HG03066 (cell line): ENCODE measurements at regions not wholly inside any gene's neighbourhood (a gene's known extent, or its start where the extent isn't known, plus 50 kb on each side); places are given as distances from the start of the nearest gene placed in this dataset.
"Not testable (repeated sequence)": the region's sequence is repeated elsewhere in the genome, so short reads cannot be mapped to it uniquely, and the experiment has no call there.

ENCODE experiments used
- ATAC-seq: cut with Tn5 transposase; IDR thresholded peaks from one replicate; pipeline ENCODE4 v1.9.1; 2021; ENCODE audit warnings: low read depth; ENCODE audit not compliant: unreplicated experiment

DNA sequence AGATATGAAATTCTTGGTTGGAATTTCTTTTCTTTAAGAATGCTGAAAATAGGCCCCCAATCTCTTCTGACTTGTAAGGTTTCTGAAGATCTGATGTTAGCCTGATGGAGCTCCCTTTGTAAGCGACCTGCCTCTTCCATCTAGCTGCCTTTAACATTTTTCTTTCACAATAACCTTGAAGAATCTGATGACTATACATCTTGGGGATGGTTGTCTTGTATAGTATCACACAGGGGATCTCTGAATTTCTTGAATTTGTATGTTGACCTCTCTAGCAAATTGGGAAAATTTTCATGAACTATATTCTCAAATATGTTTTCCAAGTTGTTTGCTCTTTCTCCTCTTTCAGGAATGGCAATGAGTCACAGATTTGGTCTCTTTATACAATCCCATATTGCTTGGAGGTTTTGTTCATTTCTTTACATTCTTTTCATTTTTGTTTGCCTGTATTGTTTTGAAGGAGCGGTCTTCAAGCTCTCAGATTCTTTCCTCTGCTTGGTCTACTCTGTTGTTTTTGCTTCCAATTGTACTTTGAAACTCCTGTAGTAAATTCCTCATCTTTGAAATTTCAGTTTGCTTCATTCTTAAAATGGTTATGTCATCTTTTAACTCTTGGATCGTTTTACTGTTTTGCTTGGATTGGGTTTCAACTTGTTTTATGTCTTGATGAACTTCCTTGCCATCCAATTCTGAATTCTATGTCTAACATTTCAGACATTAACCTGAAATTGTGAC lies 245.2 kb upstream of the TARS1 start:
- ATAC-seq = no peak

DNA sequence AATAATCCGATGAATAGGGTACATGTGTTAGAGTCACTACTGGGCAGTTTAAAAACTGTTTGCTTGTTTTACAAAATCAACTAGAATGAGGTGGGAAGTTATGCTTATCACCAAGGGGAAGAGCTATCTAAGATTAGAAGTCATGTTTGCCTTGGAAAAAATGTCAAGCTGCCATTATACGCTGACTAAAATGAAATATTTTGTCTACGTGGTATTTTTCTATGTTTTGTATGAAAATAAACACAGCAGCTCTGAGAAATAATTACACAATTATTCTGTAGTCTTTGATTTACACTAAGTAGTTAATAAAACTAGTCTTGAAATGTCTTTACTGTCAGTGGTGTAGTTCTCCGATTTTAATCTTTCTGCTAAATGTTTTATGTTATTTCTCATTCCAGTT lies 241.9 kb upstream of the TARS1 start:
- no peak for ATAC-seq

DNA sequence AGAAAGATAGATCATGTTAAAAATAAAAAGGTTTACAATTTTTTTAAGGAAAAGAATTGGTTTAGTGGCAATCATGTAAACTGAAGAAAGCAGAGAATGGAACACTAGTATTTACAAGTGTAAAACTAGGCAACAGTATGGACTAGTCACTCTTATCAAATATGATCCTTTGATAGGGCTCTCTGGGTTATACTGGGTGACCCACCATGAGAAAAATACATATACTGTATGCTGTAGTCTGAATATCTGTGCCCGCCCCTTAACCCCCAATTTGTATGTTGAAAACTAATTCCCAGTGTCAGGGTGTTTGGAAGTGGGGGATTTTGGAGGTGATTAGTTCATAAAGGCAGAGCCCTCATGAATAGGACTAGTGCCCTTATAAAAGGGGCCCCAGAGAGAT lies 236.8 kb upstream of the TARS1 start:
- no peak for ATAC-seq

DNA sequence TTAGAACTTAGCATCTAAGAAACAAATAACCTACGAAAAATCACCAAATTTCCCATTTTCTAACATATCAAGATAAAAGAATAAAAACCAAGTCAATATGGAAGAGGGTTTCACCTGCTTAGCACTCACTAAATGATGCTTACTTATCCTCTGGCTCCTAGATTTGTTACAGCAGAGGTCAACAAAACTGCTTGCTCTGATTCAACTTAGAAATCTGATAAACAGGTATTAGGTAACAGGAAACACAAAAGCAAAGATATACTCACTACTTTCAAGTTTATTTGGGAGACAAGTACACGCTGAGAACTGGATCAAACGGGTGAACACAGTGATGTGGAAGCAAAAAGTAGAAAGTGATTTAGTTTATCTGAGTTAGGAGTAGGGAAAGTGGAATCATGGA lies 235.7 kb upstream of the TARS1 start:
- ATAC-seq = no peak

DNA sequence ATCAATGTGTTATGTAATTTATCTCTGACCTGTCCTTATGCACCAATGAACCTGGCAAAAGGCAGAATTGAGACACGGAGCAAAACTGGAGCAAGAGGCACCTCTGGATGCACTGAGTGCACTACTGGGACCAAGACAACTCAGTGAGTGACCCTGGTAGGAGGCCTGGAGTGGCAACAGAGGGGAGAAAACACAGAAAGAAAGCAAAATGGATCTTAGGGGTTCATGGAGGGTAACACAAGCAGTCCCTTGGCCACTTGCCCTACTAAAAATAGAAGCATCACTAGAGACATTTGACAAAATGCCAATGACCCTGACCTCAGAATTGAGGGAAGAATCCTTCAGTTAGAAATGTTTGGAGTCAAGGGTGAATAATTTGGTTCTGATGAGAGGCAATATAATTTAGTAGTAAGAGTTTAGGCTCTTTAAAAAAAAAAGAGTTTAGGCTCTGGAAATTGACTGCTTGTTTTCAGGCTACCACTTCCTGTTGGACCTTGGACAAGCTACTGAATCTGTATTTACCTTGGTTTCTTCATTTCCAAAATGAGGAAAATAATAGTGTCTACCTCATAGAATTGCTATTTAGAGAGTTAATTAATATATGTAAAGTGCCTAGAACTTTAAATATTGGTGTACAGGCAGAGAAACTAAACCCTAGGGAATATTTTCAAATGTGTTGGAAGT lies 234.9 kb upstream of the TARS1 start:
- no peak for ATAC-seq

DNA sequence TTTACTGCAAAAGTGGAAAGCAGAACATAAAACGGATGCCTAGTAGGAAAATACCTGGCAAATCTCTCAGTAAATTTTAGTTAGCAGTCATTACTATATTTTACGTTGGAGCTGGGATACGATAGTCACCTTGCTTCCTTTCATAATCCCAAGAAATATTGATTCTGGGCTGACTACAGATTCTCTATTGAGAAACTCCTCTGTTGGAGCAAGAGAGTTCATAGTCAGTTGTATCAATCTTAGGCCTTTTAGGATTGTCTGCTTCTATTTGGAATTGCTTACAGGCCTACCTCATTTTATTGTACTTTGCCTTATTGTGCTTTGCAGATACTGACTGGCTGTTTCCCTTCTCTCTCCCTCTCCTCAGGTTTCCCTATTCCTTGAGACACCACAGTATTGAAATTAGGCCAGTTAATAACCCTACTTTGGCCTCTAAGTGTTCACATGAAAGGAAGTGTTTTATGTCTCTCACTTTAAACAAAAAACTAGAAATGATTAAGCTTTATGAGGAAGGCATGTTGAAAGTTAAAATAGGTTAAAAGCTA lies 233.7 kb upstream of the TARS1 start:
- ATAC-seq = no peak

DNA sequence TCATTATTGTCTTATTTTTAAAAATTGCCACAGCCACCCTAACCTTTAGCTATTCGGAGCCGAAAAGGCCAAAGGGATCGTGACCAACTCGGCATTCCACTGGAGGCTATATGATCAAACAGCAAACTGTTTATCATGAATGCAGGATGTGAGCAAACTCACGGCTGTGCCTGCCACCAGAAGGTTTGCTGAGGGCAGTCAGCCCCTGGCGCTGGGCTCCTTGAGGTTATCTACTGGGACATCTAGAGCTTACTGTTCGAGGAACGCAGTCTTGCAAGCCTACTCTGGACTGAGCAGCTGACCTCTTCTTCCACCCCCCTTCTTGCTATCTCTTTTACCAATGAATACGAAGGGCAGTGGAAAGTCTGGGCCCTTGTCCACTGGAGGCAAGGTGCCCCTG lies 231.5 kb upstream of the TARS1 start:
- no peak for ATAC-seq

DNA sequence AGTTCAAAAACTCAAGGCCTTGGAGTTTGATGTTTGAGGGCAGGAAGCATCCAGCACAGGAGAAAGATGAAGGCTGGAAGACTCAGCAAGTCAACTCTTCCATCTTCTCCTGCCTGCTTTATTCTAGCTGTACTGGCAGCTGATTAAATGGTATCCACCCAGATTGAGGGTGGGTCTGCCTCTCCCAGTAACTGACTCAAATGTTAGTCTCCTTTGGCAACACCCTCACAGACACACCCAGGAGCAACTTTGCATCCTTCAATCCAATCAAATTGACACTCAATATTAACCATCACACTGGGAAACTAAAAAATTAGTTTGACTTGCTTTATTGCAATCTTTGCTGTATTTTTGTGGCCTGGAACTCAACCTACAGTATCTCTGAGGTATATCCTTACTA lies 230.5 kb upstream of the TARS1 start:
- ATAC-seq = not testable (repeated sequence)

DNA sequence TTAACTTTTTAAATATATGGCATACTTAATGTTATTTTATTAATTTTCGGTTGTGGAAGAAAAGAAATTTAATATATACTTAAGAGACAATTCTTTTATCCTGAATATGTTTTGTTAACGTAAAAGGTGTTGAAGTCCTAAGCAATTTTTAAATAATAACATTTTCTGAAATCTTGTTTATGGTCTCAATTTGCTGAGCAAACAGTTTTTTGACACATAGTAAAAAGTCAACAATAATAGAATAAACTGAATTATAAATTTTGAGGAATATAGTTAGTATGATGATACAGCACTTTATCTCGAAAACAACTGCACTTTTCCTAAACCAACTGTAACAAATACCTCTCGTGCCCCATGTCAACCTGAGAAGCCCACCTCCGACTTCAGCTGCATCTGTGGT lies 229.8 kb upstream of the TARS1 start:
- ATAC-seq = no peak

DNA sequence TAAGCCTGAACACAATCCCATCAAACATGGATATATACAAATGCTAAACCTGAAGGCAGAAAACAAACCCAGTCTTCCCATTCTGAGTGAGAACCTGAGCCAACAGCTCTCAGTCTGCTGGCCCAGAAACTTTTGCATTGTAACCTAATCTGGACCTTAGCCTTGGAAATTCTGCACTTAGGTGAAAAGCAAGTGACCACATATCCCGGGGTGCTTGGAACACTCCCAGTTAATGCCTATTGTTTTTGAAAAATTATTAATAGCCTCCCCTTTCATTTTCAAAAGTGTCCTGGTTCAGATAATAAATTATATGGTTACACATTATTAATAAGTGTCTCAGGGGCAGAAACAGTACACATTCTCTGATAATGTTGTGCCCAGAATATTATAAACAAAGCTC lies 228.3 kb upstream of the TARS1 start:
- no peak for ATAC-seq

DNA sequence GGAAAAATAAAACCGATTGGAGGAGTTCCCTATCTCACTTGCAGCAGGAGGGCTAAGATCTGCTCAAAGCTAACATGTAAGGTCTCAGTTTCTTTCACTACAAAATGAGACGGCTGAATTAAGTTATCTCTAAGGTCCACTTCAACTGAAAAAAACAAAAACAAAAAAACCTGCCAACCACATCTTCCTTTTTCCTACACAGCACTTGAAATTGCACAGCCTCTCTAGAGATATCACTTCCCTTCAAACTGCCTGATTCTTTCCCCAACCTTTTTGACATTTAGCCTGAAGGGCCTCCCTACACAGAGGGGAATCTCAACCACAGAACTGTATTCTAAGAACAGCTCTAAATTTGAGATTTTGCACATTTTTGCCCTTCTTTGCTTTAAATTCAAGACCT lies 227.9 kb upstream of the TARS1 start:
- no peak for ATAC-seq

DNA sequence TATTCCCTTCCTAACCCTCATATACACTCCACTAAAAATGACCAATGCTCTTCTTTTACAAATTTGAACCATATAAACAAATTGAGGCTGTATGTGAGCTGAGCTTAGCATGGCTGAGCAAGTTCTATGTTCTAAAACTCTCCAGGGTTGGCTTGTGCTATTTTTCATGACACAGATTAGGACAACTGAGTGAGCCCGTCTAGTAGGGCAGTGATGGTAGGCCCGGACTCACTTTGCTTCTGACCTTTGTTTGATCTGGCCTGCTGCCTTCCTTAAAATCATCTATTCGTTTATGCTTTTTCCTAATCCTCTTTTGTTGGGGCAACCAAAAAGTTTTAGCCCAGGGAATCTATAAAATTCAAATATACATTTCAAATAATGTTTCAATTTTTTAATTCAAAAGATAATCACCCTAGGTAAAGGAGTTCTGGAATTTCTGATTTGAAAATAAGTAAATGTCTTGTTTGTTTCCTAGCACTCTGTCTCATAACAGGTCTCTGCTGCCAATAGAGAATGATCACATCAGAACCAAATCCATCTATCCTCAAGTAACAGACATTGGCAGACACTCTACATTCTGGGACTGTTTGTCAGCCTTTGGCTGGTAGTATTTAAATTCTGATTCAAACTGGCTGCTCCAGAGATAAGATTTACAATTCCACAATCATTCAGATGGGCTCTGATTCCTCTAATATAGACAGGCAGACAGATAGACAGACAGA lies 217.0 kb upstream of the TARS1 start:
- no peak for ATAC-seq

DNA sequence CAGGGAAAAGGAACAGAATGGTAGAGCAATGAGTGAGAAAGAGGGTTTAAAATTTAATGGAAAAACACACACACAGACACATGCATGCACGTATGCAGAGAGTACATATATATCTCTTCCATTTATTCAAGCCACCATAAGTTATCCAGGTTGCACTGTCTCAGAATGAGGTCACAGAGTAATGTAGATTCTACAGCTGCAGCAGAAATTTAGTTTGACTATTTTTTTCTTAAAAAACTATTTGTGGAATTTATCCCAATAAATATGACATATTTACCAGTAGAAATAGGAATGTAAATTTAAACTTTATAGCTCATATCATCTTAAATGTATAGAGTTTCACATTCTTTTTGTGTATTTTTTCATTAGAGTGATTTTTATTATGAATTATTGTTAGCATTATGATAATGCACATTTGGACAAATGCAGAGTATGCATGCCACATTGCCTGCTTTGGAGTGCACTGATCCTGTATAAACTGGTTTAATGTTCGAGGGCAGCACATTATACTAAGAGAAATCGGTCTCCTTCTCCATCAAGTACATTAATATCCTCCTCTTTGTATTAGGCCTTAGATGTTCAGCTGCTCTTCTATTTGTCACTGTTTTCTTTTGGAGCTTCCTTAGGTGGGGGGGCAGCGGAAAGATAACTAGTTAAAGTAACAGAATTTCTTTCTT lies 216.3 kb upstream of the TARS1 start:
- no peak for ATAC-seq

DNA sequence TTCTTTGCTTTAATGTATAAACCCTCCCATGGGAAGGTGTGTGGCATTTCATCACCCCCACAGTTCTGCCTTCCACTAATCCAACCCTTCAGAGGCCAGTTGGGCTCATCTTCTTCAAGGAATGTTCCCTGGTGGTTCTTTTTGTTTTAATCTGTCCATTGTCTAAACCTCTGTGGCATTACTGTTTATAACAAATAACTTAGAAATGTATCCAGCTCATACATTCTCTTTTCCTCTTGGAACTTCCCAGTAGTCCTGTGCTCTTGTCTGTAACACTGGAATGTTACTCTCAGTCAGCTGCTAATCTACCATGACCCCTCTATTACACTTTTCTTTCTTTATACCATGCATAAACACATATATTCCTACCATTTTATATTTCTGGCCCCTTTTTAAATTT lies 213.5 kb upstream of the TARS1 start:
- no peak for ATAC-seq

DNA sequence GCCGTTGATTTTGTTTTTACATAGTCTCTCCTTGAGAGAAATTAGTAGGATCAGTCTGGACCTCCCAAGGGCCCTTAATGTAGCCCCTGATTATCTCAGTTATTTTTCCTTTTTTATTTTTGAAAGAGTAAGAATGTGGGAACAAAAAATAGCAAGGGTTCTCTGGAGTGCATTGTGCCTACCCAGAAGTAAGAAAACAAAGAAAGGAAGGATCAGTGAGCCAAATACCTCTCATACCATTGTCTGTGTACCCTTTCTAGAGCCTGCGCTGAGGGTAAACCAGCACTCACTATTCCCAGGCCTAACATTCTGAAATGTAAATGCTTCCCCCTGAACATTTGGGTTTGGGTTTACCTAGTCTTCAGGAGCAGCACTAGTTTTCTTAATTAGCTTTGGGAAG lies 213.0 kb upstream of the TARS1 start:
- no peak for ATAC-seq

DNA sequence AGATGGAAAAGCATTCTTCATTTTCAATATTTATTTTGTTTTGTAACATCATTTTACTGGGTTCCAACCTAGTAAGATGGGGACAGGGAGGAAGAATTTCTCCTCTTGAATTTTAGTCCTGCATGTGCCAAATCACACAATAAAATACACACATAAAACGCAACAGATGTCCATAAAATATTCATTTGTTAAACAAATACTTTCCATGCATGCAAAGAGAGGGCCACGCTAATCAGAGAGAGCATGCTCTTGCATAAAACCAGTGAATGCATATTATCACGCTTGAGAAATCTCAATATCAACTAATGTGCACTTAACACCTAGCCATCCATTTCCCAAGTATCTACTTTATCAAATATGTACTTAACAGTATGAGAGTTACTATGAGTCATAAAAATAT lies 212.6 kb upstream of the TARS1 start:
- no peak for ATAC-seq

DNA sequence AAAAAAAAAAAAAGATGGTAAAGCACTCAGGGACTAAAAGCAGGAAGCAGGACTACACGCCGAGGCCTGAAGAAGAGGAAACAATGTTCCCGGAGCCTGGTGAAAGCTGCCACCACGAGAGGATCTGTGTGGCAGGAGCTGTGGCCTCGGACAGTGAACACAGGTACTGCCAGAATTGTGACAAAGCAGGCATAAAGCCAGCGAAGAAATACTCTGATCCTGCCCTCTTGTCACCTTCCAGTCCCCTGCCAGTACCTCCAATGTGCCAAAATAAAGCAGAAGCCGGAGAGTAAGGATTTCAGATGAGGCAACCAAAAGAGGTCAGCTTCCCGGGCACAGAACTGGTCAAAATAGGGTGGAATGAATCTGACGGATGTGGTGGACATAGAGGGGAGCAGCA lies 211.5 kb upstream of the TARS1 start:
- no peak for ATAC-seq

DNA sequence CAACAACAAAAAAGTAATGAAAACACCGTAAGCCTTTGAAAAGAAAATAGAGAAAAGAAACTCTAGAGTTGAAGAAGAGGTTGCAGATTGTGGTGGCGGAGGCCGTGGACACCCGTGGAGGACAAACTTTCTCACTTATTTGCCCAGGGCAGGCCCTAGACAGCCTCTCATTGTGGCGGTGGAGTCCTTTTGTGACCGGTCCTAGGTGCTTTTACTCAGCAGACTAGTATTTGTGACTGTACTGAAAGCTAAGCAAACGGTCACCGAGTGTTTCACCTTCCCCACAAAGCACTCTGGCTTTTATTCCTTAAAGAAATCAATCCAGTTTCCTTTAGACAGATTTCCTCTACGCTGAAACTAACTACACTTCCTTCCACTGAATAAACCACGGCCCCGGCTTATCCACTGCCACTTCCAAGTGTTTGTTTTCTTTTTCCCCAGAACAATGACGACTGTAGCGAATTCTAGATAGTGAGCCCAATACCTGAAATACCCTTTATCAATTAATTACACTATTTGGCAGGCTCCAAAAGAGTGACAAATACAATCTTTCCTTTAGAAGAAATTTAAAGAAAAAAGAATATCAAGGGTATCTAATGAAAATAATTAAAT lies 210.2 kb upstream of the TARS1 start:
- no peak for ATAC-seq

DNA sequence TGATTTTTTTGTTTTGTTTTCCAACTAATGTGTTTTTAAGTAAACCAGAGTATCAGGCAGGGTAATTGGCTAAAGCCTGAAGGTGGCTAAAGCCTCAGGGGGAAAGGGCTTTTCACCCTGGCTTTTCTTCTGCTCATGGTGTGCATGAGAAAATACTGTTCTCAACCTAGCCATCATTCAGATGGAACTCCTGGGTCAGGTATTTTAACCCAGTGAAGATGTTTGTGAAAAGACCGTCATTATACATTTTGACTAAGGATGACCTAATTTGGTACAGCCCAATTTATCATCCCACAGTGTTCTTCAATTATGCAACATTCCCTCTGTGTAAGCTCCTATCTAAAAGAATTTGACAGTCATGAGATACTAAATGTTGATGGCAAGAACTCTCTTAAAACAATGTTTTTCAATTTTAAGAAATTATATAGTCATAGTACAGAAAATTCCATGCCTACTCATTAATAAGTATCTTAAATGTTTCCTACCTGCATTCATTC lies 209.5 kb upstream of the TARS1 start:
- ATAC-seq = no peak

DNA sequence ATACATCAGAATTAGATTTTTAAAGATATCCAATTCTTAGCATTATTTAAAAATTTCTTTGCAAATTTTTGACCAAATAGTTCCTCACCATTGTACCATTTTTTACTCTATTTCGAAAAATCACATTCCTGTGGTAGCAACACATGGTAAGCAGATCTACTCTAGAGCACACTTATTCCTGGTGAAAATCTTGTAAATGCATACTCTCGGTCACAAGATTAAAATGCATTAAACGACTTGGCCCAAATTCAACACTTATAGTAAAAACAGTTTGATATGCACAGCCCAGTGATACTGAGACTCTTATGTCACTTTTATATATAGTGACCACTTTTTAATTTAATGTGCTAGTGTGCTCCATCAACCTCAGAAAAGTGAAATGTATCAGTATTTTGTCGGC lies 208.8 kb upstream of the TARS1 start:
- no peak for ATAC-seq
